ENCODE measurements at regions not wholly inside any gene's neighbourhood (a gene's known extent, or its start where the extent isn't known, plus 50 kb on each side); places are given as distances from the start of the nearest gene placed in this dataset.
A peak's percentile ranks its signal among the peaks of the same experiment; 100 is the strongest.

DNA sequence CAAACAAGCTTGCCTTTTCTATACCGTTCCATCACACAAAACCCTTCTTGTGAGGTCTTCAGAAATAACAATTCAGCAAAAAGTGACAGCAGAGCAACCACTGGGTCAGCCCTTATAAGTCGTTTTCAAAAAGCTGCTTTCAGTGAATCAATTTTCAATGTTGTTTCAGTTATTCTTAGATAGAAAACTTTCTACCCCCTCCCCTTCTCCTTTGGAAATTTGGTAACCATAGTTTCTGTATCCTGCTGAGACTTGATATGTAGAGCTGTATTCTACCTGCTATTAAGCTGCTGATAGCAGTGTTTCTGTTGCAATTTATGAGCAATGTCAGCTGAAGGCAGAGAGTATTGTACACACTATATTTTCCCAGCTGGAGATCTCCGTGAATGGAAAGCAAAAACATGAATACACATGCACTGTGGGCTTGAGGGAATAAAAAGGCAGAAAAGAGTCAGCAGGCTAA lies 75.7 kb downstream of the ZNF608 start:
- H3K27me3 Mint-ChIP-seq: peaks cover 13 to 26% of the 10 kb centered on the region in 2 donors
- H3K9me3 Mint-ChIP-seq: no peaks in the 10 kb centered on the region
- no peaks in the 10 kb centered on the region for H3K4me1 Mint-ChIP-seq (ENCODE audit: low read depth in 2 of 2)
- no peak overlapping the region for H3K27ac Mint-ChIP-seq
- H3K36me3 Mint-ChIP-seq: no peaks in the 10 kb centered on the region
- no peak overlapping the region for H3K4me3 Mint-ChIP-seq
- DNase-seq (ENCODE audit: low spot score) (no peak), ATAC-seq (no peak)

DNA sequence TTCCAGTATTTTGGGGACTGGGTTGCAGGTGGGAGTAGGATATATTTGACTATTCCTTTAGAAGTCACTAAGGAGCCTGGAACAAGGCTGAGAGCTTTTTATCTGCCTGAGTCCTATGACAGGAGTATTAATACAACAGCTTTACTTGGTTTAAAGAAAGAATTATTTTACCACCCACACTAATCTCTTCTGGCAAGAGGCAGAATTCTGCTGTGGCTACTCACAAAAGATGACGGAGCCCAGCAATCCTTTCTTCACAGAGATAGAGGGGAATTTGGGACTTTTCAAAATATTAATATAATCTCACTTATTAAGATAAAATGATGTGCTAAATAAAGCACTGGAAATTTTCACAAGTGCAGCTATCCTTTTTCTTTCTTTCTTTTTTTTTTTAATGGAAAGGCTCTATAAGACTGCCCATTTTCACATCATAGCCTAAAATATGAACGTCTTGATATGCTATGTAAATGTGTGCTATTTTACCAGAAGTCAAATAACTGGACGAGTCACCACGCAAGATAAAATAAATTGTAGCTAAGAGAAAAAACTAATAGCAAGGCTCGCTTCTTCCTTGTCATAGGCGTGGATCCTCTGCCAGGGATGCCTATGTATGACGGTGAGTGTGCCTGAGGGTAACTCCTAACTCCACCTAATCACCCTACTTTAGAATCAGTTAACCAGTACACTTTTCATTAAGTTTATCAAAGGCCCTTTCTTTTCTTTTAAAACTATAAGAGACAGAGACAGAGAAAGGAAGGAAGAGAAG lies 76.3 kb downstream of the ZNF608 start:
- Mint-ChIP-seq H3K9me3 (no peaks in the 10 kb centered on the region), H3K27ac (no peak overlapping the region), H3K36me3 (no peaks in the 10 kb centered on the region), H3K4me1 (ENCODE audit: low read depth in 2 of 2) (no peaks in the 10 kb centered on the region), H3K27me3 (peaks cover 16 to 26% of the 10 kb centered on the region in 2 donors), H3K4me3 (no peak overlapping the region)
- no peak for DNase-seq (ENCODE audit: low spot score)
- no peak for ATAC-seq

DNA sequence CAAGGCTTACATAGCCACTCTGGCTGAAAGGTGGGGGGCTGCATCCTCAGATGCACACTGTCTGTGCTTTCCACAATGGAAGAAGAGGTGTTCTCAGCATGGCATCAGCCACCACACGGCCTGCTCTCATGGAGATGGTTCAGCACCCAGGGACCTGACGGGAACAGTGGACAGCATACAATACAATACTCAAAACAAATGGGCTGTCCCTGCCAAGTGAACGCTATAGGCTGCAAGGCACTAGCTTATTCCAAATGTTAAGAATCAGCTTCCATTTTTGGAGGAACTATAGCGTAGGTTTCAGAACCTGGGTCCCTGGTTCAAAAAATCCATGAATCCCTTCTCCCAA lies 77.2 kb downstream of the ZNF608 start:
- Mint-ChIP-seq H3K36me3 (no peaks in the 10 kb centered on the region), H3K4me3 (no peak overlapping the region), H3K9me3 (no peaks in the 10 kb centered on the region), H3K27me3 (peaks cover 16 to 26% of the 10 kb centered on the region in 2 donors), H3K4me1 (ENCODE audit: low read depth in 2 of 2) (no peaks in the 10 kb centered on the region), H3K27ac (no peak overlapping the region)
- DNase-seq (ENCODE audit: low spot score): no peak
- peak in 1 of 2 donors; percentile 24 for ATAC-seq

DNA sequence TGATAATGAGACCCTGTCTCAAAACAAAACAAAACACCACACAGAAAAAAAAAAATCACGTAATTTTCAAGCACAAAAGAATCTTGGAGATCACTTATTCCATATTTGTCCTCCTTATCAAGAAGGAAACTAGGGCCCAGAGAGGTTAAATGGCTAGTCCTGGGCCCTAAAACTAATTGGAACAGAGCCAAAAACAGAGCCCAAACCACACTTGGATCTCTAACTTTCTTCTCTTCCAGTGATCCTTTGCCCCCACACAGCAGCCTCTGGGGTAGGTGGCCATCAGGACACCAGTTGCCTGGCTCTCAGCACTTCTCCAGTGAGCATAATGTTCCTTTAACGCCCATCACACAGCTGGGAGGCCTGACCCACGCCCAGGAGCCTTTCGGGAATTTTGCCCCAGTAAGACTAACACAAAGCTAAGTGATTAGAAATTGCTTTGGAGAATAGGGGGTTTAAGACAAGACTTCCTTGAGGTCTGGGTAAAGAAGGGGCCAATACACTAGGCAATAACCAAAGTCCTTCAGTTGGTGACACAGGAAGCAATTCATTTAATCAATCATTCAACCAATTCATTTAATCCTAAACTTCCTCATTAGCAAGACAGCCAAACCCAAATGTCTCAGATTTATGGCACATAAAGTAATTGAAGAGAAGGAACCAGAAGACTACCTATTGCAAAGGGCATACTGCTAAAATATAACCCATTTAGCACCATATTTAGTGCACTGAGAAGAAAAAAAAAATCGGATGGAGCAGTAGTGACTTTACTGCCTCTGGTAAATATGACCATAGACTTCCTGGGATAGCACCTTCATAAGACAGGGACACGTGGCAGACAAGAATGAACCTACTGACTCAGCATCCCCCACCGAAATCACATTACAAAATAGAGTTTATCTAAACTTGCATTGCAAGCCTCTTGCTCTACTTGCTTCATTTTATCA lies 77.8 kb downstream of the ZNF608 start:
- Mint-ChIP-seq H3K36me3 (no peaks in the 10 kb centered on the region), H3K4me3 (no peak overlapping the region), H3K27me3 (peaks cover 16 to 26% of the 10 kb centered on the region in 2 donors), H3K9me3 (no peaks in the 10 kb centered on the region), H3K4me1 (ENCODE audit: low read depth in 2 of 2) (no peaks in the 10 kb centered on the region), H3K27ac (no peak overlapping the region)
- ATAC-seq (no peak), DNase-seq (ENCODE audit: low spot score) (no peak)

DNA sequence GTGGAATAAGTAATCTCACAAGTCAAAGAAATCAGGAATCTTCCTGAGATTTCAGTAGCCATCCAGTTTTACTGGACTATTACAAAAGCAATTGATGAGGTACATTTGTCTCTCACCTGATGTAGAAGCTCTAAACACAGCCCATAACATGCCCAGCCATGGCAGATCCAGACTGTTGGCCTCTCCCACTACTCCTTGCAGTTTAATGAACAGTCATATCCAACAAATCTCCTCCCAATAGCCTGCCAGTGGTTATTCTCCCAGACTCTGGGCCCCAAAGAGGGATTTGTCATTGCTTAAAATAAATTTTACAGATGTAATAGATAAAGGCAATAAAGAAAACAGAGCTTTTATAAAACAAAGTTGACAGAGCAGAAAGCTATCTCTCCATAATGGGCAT lies 80.8 kb downstream of the ZNF608 start:
- no peak overlapping the region for H3K27ac Mint-ChIP-seq
- ATAC-seq: no peak
- DNase-seq (ENCODE audit: low spot score): no peak
- H3K9me3 Mint-ChIP-seq: no peaks in the 10 kb centered on the region
- peaks cover 24 to 37% of the 10 kb centered on the region in 2 donors for H3K27me3 Mint-ChIP-seq
- no peaks in the 10 kb centered on the region for H3K36me3 Mint-ChIP-seq
- H3K4me1 Mint-ChIP-seq (ENCODE audit: low read depth in 2 of 2): no peaks in the 10 kb centered on the region
- H3K4me3 Mint-ChIP-seq: no peak overlapping the region

DNA sequence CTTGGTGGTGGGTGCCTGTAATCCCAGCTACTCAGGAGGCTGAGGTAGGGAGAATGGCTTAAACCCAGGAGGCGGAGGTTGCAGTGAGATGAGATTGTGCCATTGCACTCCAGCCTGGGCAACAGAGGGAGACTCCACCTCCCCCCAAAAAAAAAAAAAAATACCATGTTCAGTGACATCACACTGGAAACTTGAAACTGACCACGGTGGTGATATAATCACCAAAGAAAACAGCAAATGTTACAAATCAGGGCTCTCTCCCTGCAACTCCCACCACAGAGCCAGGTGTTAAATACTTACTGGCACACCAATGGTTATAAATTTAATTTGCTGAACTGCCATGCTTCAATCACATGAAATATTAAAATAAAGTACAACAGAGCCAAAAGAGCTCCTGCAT lies 81.4 kb downstream of the ZNF608 start:
- no peaks in the 10 kb centered on the region for H3K36me3 Mint-ChIP-seq
- DNase-seq (ENCODE audit: low spot score) (no peak), ATAC-seq (no peak)
- no peaks in the 10 kb centered on the region for H3K9me3 Mint-ChIP-seq
- no peaks in the 10 kb centered on the region for H3K4me1 Mint-ChIP-seq (ENCODE audit: low read depth in 2 of 2)
- no peak overlapping the region for H3K4me3 Mint-ChIP-seq
- no peak overlapping the region for H3K27ac Mint-ChIP-seq
- peaks cover 23 to 35% of the 10 kb centered on the region in 2 donors for H3K27me3 Mint-ChIP-seq

DNA sequence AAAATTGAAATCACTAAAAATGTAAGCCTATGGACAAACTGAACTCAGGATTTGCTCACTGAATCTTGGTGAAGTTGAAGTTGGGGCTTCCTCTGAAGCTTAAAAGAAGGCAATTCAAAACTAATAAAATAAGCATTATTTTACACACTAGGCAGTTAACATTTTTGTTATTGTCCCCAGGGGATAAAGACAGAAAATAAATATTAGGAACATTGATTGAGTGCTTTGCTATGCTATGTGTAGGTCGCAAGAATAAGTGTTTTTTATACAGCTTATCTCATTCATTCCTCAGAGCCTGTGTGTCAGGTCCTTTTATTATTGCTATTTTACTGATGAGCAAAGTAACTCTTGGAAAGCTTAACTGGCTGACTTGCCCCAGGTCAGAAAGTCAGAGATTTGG lies 82.2 kb downstream of the ZNF608 start:
- Mint-ChIP-seq H3K4me1 (ENCODE audit: low read depth in 2 of 2) (peaks cover under 1 to 2% of the 10 kb centered on the region in 2 donors), H3K27me3 (peaks cover 27 to 36% of the 10 kb centered on the region in 2 donors), H3K4me3 (no peak overlapping the region), H3K36me3 (no peaks in the 10 kb centered on the region), H3K9me3 (no peaks in the 10 kb centered on the region), H3K27ac (no peak overlapping the region)
- ATAC-seq (no peak), DNase-seq (ENCODE audit: low spot score) (no peak)

DNA sequence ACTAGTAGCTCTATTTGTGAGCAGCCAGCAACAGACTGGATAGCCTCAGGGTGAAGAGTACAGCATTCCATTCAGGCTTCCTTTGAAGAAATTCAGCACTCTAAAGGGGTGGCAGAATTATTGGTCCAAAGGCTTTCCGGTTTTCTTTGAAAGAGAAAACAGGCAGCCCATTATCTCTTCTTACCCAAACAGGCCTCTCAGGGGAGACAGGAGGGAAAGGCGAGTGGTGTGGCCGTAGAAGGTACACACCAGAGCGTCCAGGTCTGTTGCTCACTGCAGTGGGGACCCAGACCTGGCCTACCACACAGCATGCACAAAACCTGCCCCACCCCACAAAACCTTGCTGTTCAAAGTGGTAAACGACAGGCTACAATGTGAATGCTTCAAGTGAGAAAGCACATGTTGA lies 83.3 kb downstream of the ZNF608 start:
- ATAC-seq: no peak
- peaks cover 36 to 40% of the 10 kb centered on the region in 2 donors for H3K27me3 Mint-ChIP-seq
- no peaks in the 10 kb centered on the region for H3K36me3 Mint-ChIP-seq
- H3K27ac Mint-ChIP-seq: no peak overlapping the region
- H3K4me1 Mint-ChIP-seq (ENCODE audit: low read depth in 2 of 2): peaks cover 5 to 6% of the 10 kb centered on the region in 2 donors
- H3K9me3 Mint-ChIP-seq: no peaks in the 10 kb centered on the region
- H3K4me3 Mint-ChIP-seq: no peak overlapping the region
- DNase-seq (ENCODE audit: low spot score): no peak

DNA sequence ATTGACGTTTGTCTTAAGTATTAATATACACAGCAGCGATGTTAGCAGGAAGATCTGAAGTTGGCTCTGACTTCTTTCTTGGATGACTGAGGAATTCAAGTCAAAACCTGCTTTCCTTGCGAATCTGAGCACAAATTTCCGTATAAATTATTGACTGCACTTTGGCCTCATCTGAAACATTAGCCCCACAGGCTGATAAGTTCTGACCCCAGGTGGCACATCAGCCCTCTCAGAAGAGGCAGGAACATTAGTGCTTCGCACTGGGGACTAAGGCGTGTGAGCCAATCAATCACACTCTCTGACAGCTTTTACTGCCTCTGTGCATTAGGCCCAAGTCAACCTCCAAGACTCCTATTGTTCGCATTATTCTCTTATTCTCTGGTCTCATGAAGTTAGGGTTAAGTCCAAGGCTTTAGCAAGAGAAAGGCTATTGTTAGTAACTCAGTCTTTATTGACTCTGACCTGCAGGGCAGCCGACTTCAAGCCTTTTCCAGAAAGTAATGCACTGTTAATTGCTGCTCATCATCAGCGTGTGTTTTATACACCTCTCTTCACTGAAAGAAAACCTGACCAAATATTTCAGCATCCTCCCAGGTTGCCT lies 84.2 kb downstream of the ZNF608 start:
- Mint-ChIP-seq H3K4me1 (ENCODE audit: low read depth in 2 of 2) (peaks cover 5 to 6% of the 10 kb centered on the region in 2 donors), H3K27me3 (peaks cover 36 to 44% of the 10 kb centered on the region in 2 donors), H3K9me3 (no peaks in the 10 kb centered on the region), H3K27ac (no peak overlapping the region), H3K36me3 (no peaks in the 10 kb centered on the region), H3K4me3 (no peak overlapping the region)
- ATAC-seq (no peak), DNase-seq (ENCODE audit: low spot score) (no peak)

DNA sequence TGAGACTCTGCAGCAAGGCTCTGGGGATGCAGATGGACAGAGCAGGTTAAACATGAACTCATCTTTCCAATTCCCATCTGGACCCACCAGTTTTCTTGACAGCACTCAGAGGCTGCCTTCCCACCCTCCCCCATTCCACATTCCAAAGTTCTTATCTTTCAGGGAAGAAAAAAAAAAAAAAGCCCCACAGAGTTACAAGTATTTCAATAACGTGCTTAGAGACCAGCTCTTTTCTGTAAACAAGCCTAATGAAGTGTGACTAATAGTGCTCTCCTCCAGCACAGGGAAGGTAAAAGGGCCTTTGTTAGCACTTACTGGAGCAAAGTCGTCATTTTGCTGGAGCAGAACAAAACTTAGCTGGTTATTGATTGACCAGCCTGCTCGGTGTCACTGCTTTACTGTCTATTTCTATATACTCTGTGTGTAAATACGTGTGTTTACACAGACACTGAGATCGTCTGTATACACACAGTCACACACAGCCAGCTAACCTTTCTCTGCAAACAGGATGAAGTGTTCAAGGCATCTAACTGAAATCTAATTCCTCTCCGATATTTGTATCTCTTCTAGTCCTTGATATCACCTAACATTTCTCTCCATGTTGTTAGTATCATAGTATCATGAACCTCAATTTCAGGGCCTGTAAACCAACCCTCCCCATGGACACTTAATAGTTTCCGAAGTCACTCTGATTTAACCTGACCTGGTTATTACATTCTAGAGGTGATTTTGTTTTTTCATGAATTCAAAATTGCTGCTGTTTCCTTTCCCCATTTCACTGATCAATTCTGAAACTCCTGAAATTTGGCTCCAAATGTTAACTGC lies 84.9 kb downstream of the ZNF608 start:
- H3K36me3 Mint-ChIP-seq: no peaks in the 10 kb centered on the region
- no peak overlapping the region for H3K4me3 Mint-ChIP-seq

DNA sequence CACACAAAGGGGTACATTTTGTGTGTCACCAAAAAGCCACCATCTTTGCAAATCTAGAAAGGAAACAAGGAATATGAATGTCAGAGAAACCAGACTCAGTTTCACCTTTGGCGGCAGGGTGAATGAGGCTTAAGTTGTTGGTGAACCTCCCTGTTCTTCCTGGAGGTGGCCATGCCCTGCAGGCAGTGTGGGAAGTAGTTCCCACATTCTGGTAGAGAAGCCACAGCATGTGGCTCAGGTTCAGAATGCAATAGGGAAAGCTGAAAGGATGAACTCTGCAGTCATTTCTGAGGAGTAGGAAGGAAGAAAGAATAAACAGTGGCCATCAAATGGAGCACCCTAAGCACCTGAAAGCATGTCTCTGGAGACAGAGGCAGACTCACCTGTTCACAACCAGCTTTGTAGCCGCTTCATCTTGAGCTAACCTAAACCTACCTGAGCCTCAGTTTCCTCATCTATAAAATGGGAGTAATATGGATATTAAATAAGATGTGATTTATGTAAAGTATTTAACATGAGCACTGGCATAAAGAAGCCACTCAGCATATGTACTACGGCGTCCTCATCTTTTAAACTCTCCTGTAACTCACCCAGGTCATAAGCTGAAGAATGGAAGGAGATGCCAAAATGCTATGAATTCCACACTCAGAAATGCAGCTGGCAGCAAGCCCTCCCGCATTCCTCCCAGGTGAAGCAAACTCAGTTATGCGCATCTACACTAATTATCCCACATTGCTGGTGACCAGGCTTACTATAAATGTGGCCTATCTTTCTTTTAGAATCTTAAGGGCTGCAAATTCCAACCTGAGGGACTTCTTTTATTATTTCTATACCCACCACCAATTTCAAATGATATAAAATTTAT lies 86.0 kb downstream of the ZNF608 start:
- Mint-ChIP-seq H3K27me3 (peaks cover 32 to 44% of the 10 kb centered on the region in 2 donors), H3K4me3 (no peak overlapping the region), H3K9me3 (no peaks in the 10 kb centered on the region), H3K27ac (no peak overlapping the region), H3K4me1 (ENCODE audit: low read depth in 2 of 2) (peaks cover 5 to 6% of the 10 kb centered on the region in 2 donors), H3K36me3 (no peaks in the 10 kb centered on the region)
- ATAC-seq: no peak
- no peak for DNase-seq (ENCODE audit: low spot score)

More for the DNA sequence above, 84.9 kb downstream of the ZNF608 start:
- DNase-seq (ENCODE audit: low spot score): no peak
- Mint-ChIP-seq H3K27me3 (peaks cover 36 to 44% of the 10 kb centered on the region in 2 donors), H3K27ac (no peak overlapping the region), H3K9me3 (no peaks in the 10 kb centered on the region), H3K4me1 (ENCODE audit: low read depth in 2 of 2) (peaks cover 5 to 6% of the 10 kb centered on the region in 2 donors)
- no peak for ATAC-seq

DNA sequence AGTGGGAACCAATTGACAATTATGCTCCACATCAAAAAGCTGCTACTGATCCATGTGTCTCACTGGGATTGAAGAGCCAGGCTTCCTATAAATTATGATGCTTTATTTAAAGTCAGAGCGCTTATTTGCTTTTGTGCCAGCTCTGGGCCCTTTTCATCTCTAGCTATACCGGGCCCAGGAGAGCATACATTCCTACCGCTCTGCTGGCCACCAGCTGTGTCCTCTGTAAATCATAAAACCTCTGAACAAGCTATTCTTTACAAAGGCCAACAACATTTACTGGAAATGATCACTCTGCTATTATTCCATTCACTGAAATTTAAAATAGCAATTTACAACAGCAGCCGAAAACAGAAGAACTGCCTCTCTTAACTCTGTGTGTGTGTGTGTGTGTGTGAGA lies 86.6 kb downstream of the ZNF608 start:
- ATAC-seq (no peak), DNase-seq (ENCODE audit: low spot score) (no peak)
- peaks cover 5 to 6% of the 10 kb centered on the region in 2 donors for H3K4me1 Mint-ChIP-seq (ENCODE audit: low read depth in 2 of 2)
- H3K36me3 Mint-ChIP-seq: no peaks in the 10 kb centered on the region
- no peak overlapping the region for H3K27ac Mint-ChIP-seq
- H3K4me3 Mint-ChIP-seq: no peak overlapping the region
- peaks cover 32 to 44% of the 10 kb centered on the region in 2 donors for H3K27me3 Mint-ChIP-seq
- H3K9me3 Mint-ChIP-seq: no peaks in the 10 kb centered on the region
